T-cell (primary cell): ENCODE measurements at regions not wholly inside any gene's neighbourhood (a gene's known extent, or its start where the extent isn't known, plus 50 kb on each side); places are given as distances from the start of the nearest gene placed in this dataset.

Source experiments
- ATAC-seq, 4 experiments: fragments of 200-7000 bp in 3 of 4; fragments of 150-1000 bp in 1 of 4; cut with Tn5 transposase; replicated peaks in 1 of 4; 1 replicate in 3 of 4; 2 replicates in 1 of 4; pipeline ENCODE4 v1.10.0; 2021; ENCODE audit warnings: moderate library complexity in 3 of 4, mild to moderate bottlenecking in 2 of 4, moderate number of reproducible peaks in 1 of 4
- CTCF ChIA-PET, 2 donors: fragments of 300-600 bp; sonication (Branson Sonifier 250); formaldehyde crosslinking; loops; one replicate each; lab custom pipeline; 2022; ENCODE audit warnings: antibody characterized with exemption in 2 of 2; lab: Charles Lee
- POLR2A ChIA-PET, 2 donors: fragments of 300-600 bp; sonication (Branson Sonifier 250); formaldehyde crosslinking; loops; one replicate each; lab custom pipeline; 2022; ENCODE audit warnings: antibody characterized with exemption in 2 of 2; lab: Charles Lee
- DNase-seq, 35 experiments: peaks; one replicate each; pipeline versions ENCODE4 v3.0.0 to v3.0.0-alpha.2; 2013 to 2023
- H3K27ac ChIP-seq: one replicate; pipeline ENCODE4 v1.5.1; 2013; ENCODE audit warnings: low read length
- H3K27me3 ChIP-seq, 2 experiments: replicated peaks in 1 of 2; 1 replicate in 1 of 2; 2 replicates in 1 of 2; pipeline versions ENCODE4 v1.6.1 to v1.7.0; 2013; ENCODE audit warnings: low read length in 1 of 2, mixed read lengths in 1 of 2; ENCODE audit not compliant: control insufficient read depth in 2 of 2, insufficient read depth in 2 of 2; ENCODE audit errors: extremely low read depth in 1 of 2
- H3K36me3 ChIP-seq, 2 donors: 1 replicate in 1 of 2; 2 replicates in 1 of 2; pipeline versions ENCODE4 v1.6.1 to v1.7.0; 2013; ENCODE audit warnings: low read length in 1 of 2; ENCODE audit not compliant: control insufficient read depth in 2 of 2, insufficient read depth in 1 of 2; ENCODE audit errors: extremely low read depth in 1 of 2
- H3K4me1 ChIP-seq, 2 experiments: 1 replicate in 1 of 2; 2 replicates in 1 of 2; pipeline versions ENCODE4 v1.6.1 to v1.7.0; 2013; ENCODE audit warnings: low read length in 2 of 2, mixed read lengths in 1 of 2; ENCODE audit not compliant: insufficient read depth in 2 of 2, control insufficient read depth in 1 of 2; ENCODE audit errors: extremely low read depth in 1 of 2
- H3K4me3 ChIP-seq, 2 donors: 1 replicate in 1 of 2; 2 replicates in 1 of 2; pipeline versions ENCODE4 v1.5.1 to v1.7.0; 2013; ENCODE audit warnings: mild to moderate bottlenecking in 2 of 2, low read length in 1 of 2, moderate library complexity in 1 of 2; ENCODE audit not compliant: control insufficient read depth in 1 of 2; ENCODE audit errors: extremely low read depth in 1 of 2
- H3K9me3 ChIP-seq: 2 replicates; pipeline ENCODE4 v1.7.0; 2013
- H3K27ac Mint-ChIP-seq, 2 donors: one replicate each; pipeline ENCODE4 v1.8.0; 2020 to 2021; ENCODE audit warnings: mild to moderate bottlenecking in 2 of 2, mixed read lengths in 2 of 2
- H3K27me3 Mint-ChIP-seq, 2 donors: one replicate each; pipeline ENCODE4 v1.8.0; 2021 to 2022; ENCODE audit warnings: mixed read lengths in 2 of 2
- H3K36me3 Mint-ChIP-seq: one replicate; pipeline ENCODE4 v1.8.0; 2021; ENCODE audit warnings: mixed read lengths
- H3K4me1 Mint-ChIP-seq, 3 donors: one replicate each; pipeline ENCODE4 v1.8.0; 2020 to 2022; ENCODE audit warnings: mixed read lengths in 3 of 3, mild to moderate bottlenecking in 1 of 3
- H3K4me3 Mint-ChIP-seq, 3 donors: one replicate each; pipeline ENCODE4 v1.8.0; 2020 to 2022; ENCODE audit warnings: mild to moderate bottlenecking in 3 of 3, mixed read lengths in 3 of 3, moderate library complexity in 3 of 3
- H3K9me3 Mint-ChIP-seq, 3 donors: one replicate each; pipeline ENCODE4 v1.8.0; 2020 to 2022; ENCODE audit warnings: mixed read lengths in 3 of 3
- WGBS: methylation state at CpG from one replicate; pipeline ENCODE4 v1.1.5; 2013; ENCODE audit warnings: missing lambda C conversion rate; ENCODE audit not compliant: insufficient coverage; 5-methylcytosine and 5-hydroxymethylcytosine counted together

- Histone ChIP-seq H3K27ac (no peak overlapping the region), H3K4me3 (no peak overlapping the region), H3K27me3 (no peaks in the 10 kb centered on the region), H3K36me3 (no peaks in the 10 kb centered on the region), H3K9me3 (no peaks in the 10 kb centered on the region), H3K4me1 (no peaks in the 10 kb centered on the region)
- peaks cover under 1 to 2% (median 1%) of the 10 kb centered on the region in 3 donors for H3K9me3 Mint-ChIP-seq
- CTCF ChIA-PET: no interaction called here
- no peaks in the 10 kb centered on the region for H3K36me3 Mint-ChIP-seq
- DNase-seq (no peak), ATAC-seq (no peak)
- H3K4me3 Mint-ChIP-seq: no peak overlapping the region
- H3K27me3 Mint-ChIP-seq: peaks cover 5 to 7% of the 10 kb centered on the region in 2 donors
- no CpG with 5 or more reads among the region's 1 CpG for WGBS
- no peak overlapping the region for H3K27ac Mint-ChIP-seq
- POLR2A ChIA-PET: no interaction called here
- H3K4me1 Mint-ChIP-seq: no peaks in the 10 kb centered on the region
Measured at GRCh38 chr3:151604891-151605290, 128.8 kb upstream of the AADACL2 start.

GRCh38 chr3:151600783-151601182 lies 132.9 kb upstream of the AADACL2 start:
- no peak overlapping the region for H3K4me3 Mint-ChIP-seq
- no peaks in the 10 kb centered on the region for H3K4me1 Mint-ChIP-seq
- Histone ChIP-seq H3K4me1 (no peaks in the 10 kb centered on the region), H3K27me3 (no peaks in the 10 kb centered on the region), H3K27ac (no peak overlapping the region), H3K36me3 (no peaks in the 10 kb centered on the region), H3K9me3 (no peaks in the 10 kb centered on the region), H3K4me3 (no peak overlapping the region)
- CTCF ChIA-PET: no interaction called here
- DNase-seq: no peak
- H3K27me3 Mint-ChIP-seq: peaks cover 0 to 3% of the 10 kb centered on the region in 2 donors
- no peaks in the 10 kb centered on the region for H3K9me3 Mint-ChIP-seq
- no peak for ATAC-seq
- POLR2A ChIA-PET: no interaction called here
- H3K27ac Mint-ChIP-seq: no peak overlapping the region
- no peaks in the 10 kb centered on the region for H3K36me3 Mint-ChIP-seq

GRCh38 chr3:151599103-151599672 lies 134.5 kb upstream of the AADACL2 start:
- H3K4me3 Mint-ChIP-seq: no peak overlapping the region
- no peaks in the 10 kb centered on the region for H3K27me3 Mint-ChIP-seq
- WGBS: 82% methylated on average over 4 of the region's 7 CpGs
- Histone ChIP-seq H3K27me3 (no peaks in the 10 kb centered on the region), H3K27ac (no peak overlapping the region), H3K9me3 (no peaks in the 10 kb centered on the region), H3K4me1 (no peaks in the 10 kb centered on the region), H3K4me3 (no peak overlapping the region), H3K36me3 (no peaks in the 10 kb centered on the region)
- ChIA-PET CTCF (interaction anchor here in 1 of 2 donors (0.6 kb wide), 1 partner anchor 294 kb away, joined by 4 read pairs; no protein-coding TSS in a partner anchor), POLR2A (interaction anchor here in 1 of 2 donors (0.6 to 0.7 kb wide), 2 partner anchors 17 to 82 kb away, joined by 6 to 7 read pairs; no protein-coding TSS in a partner anchor)
- no peak overlapping the region for H3K27ac Mint-ChIP-seq
- H3K4me1 Mint-ChIP-seq: no peaks in the 10 kb centered on the region
- DNase-seq: no peak
- no peaks in the 10 kb centered on the region for H3K36me3 Mint-ChIP-seq
- no peaks in the 10 kb centered on the region for H3K9me3 Mint-ChIP-seq
- ATAC-seq: no peak

GRCh38 chr3:151596940-151597339 lies 136.1 kb upstream of the IGSF10 start:
- no peak overlapping the region for H3K27ac Mint-ChIP-seq

GRCh38 chr3:151593928-151594327 lies 133.1 kb upstream of the IGSF10 start:
- H3K4me3 ChIP-seq: no peak overlapping the region
- H3K36me3 ChIP-seq: no peaks in the 10 kb centered on the region
- DNase-seq (no peak), ATAC-seq (no peak)
- no peaks in the 10 kb centered on the region for H3K36me3 Mint-ChIP-seq
- no peak overlapping the region for H3K27ac Mint-ChIP-seq
- 80% methylated on average over 1 of the region's 1 CpG for WGBS
- no peaks in the 10 kb centered on the region for H3K4me1 ChIP-seq
- no peaks in the 10 kb centered on the region for H3K4me1 Mint-ChIP-seq
- no peak overlapping the region for H3K27ac ChIP-seq
- no peaks in the 10 kb centered on the region for H3K9me3 Mint-ChIP-seq
- POLR2A ChIA-PET: no interaction called here
- CTCF ChIA-PET: interaction anchor here in 1 of 2 donors (0.6 kb wide), 1 partner anchor 22 kb away, joined by 5 read pairs; no protein-coding TSS in a partner anchor
- H3K4me3 Mint-ChIP-seq: no peak overlapping the region
- H3K27me3 ChIP-seq: no peaks in the 10 kb centered on the region
- no peaks in the 10 kb centered on the region for H3K9me3 ChIP-seq
- H3K27me3 Mint-ChIP-seq: no peaks in the 10 kb centered on the region

More at GRCh38 chr3:151596940-151597339, 136.1 kb upstream of the IGSF10 start:
- WGBS: no CpG with 5 or more reads among the region's 5 CpGs
- Histone ChIP-seq H3K36me3 (no peaks in the 10 kb centered on the region), H3K27me3 (no peaks in the 10 kb centered on the region), H3K4me1 (no peaks in the 10 kb centered on the region), H3K9me3 (no peaks in the 10 kb centered on the region), H3K4me3 (no peak overlapping the region), H3K27ac (no peak overlapping the region)
- Mint-ChIP-seq H3K4me3 (no peak overlapping the region), H3K4me1 (no peaks in the 10 kb centered on the region), H3K9me3 (no peaks in the 10 kb centered on the region), H3K36me3 (no peaks in the 10 kb centered on the region), H3K27me3 (no peaks in the 10 kb centered on the region)
- ATAC-seq: no peak
- DNase-seq: no peak
- POLR2A ChIA-PET: interaction anchor here in 1 of 2 donors (0.6 kb wide), 1 partner anchor 343 kb away, joined by 3 read pairs; no protein-coding TSS in a partner anchor
- CTCF ChIA-PET: no interaction called here

- no peaks in the 10 kb centered on the region for H3K36me3 Mint-ChIP-seq
- H3K27ac Mint-ChIP-seq: no peak overlapping the region
- H3K4me1 ChIP-seq: no peaks in the 10 kb centered on the region
- ATAC-seq (no peak), DNase-seq (no peak)
- no peaks in the 10 kb centered on the region for H3K4me1 Mint-ChIP-seq
- no peaks in the 10 kb centered on the region for H3K9me3 Mint-ChIP-seq
- CTCF ChIA-PET: no interaction called here
- H3K36me3 ChIP-seq: no peaks in the 10 kb centered on the region
- H3K27ac ChIP-seq: no peak overlapping the region
- H3K4me3 Mint-ChIP-seq: no peak overlapping the region
- H3K9me3 ChIP-seq: no peaks in the 10 kb centered on the region
- no peaks in the 10 kb centered on the region for H3K27me3 Mint-ChIP-seq
- no peaks in the 10 kb centered on the region for H3K27me3 ChIP-seq
- POLR2A ChIA-PET: no interaction called here
- H3K4me3 ChIP-seq: no peak overlapping the region
Measured at GRCh38 chr3:151592287-151592686, 131.4 kb upstream of the IGSF10 start.

- no peak for DNase-seq
- WGBS: 67% methylated on average over 1 of the region's 1 CpG
- peaks cover 0 to 3% (median 0%) of the 10 kb centered on the region in 3 donors for H3K9me3 Mint-ChIP-seq
- no peaks in the 10 kb centered on the region for H3K4me1 ChIP-seq
- ATAC-seq: no peak
- no peak overlapping the region for H3K27ac ChIP-seq
- H3K4me1 Mint-ChIP-seq: no peaks in the 10 kb centered on the region
- CTCF ChIA-PET: no interaction called here
- H3K9me3 ChIP-seq: no peaks in the 10 kb centered on the region
- POLR2A ChIA-PET: no interaction called here
- H3K36me3 Mint-ChIP-seq: no peaks in the 10 kb centered on the region
- no peaks in the 10 kb centered on the region for H3K27me3 ChIP-seq
- no peaks in the 10 kb centered on the region for H3K27me3 Mint-ChIP-seq
- no peak overlapping the region for H3K4me3 ChIP-seq
- H3K4me3 Mint-ChIP-seq: no peak overlapping the region
- no peak overlapping the region for H3K27ac Mint-ChIP-seq
- no peaks in the 10 kb centered on the region for H3K36me3 ChIP-seq
Measured at GRCh38 chr3:151591441-151591840, 130.6 kb upstream of the IGSF10 start.
